Activated CD8-positive, alpha-beta T cell treated with anti-CD3 and anti-CD28 coated beads for 36 hours (primary cell): ENCODE measurements at regions not wholly inside any gene's neighbourhood (a gene's known extent, or its start where the extent isn't known, plus 50 kb on each side); places are given as distances from the start of the nearest gene placed in this dataset.

Experiments
- ATAC-seq: fragments of 200-7000 bp; cut with Tn5 transposase; one replicate; pipeline ENCODE4 v1.10.0; 2021; ENCODE audit warnings: mild to moderate bottlenecking, moderate library complexity
- CTCF ChIA-PET: fragments of 350-600 bp; sonication (Branson Sonifier 250); formaldehyde crosslinking; loops from one replicate; lab custom pipeline; 2021; ENCODE audit warnings: antibody characterized with exemption; lab: Charles Lee
- POLR2A ChIA-PET: fragments of 350-600 bp; sonication (Branson Sonifier 250); formaldehyde crosslinking; loops from one replicate; lab custom pipeline; 2021; ENCODE audit warnings: antibody characterized with exemption; lab: Charles Lee
- DNase-seq: peaks from one replicate; pipeline ENCODE4 v3.0.0-alpha.2; 2020
- H3K27ac Mint-ChIP-seq: one replicate; pipeline ENCODE4 v1.8.0; 2021; ENCODE audit warnings: mild to moderate bottlenecking, mixed read lengths
- H3K27me3 Mint-ChIP-seq: one replicate; pipeline ENCODE4 v1.8.0; 2021; ENCODE audit warnings: mixed read lengths
- H3K36me3 Mint-ChIP-seq: one replicate; pipeline ENCODE4 v1.8.0; 2021; ENCODE audit warnings: low read depth, mixed read lengths
- H3K4me1 Mint-ChIP-seq: one replicate; pipeline ENCODE4 v1.8.0; 2021; ENCODE audit warnings: low read depth, mixed read lengths
- H3K4me3 Mint-ChIP-seq: one replicate; pipeline ENCODE4 v1.8.0; 2021; ENCODE audit warnings: mild to moderate bottlenecking, moderate library complexity, mixed read lengths
- H3K9me3 Mint-ChIP-seq: one replicate; pipeline ENCODE4 v1.8.0; 2021; ENCODE audit warnings: mixed read lengths
- intact Hi-C: fragments of 100-400 bp; cut with micrococcal nuclease; formaldehyde crosslinking; loops from one replicate; pipeline ENCODE4 v1.10.0; 2022
- TF ChIP-seq, protein P1 (sequence below): fragments of 200-600 bp; IDR thresholded peaks from one replicate; pipeline ENCODE4 v1.8.0; 2022; ENCODE audit warnings: antibody characterized with exemption, mild to moderate bottlenecking

DNA sequence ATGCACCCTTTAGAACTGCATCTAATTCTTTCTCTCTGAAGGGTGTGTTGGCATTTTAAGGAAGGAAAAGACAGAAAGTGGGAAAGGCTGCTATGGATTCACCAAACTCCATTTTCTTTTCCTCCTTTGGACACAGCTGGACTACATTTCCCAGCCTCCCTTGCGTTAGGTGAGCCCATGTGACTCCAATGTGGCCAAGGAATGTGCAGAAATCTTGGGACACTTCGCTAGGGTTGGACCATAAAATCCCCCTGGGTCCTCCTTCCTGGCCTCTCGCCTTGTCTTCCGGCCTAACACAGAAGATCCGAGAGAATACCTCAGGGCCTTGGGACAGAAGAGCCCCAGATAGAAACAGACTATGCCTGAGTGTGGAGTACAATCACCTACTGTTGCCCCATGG is 56.3 kb downstream of the ABCC12 start:
- no peaks in the 10 kb centered on the region for H3K36me3 Mint-ChIP-seq
- peaks cover 7% of the 10 kb centered on the region for H3K4me1 Mint-ChIP-seq
- H3K9me3 Mint-ChIP-seq: no peaks in the 10 kb centered on the region
- peaks cover 10% of the 10 kb centered on the region for H3K27me3 Mint-ChIP-seq
- intact Hi-C loops: no loop called here
- no peak overlapping the region for H3K27ac Mint-ChIP-seq
- no peak for ATAC-seq
- TF ChIP-seq, protein P1, sequence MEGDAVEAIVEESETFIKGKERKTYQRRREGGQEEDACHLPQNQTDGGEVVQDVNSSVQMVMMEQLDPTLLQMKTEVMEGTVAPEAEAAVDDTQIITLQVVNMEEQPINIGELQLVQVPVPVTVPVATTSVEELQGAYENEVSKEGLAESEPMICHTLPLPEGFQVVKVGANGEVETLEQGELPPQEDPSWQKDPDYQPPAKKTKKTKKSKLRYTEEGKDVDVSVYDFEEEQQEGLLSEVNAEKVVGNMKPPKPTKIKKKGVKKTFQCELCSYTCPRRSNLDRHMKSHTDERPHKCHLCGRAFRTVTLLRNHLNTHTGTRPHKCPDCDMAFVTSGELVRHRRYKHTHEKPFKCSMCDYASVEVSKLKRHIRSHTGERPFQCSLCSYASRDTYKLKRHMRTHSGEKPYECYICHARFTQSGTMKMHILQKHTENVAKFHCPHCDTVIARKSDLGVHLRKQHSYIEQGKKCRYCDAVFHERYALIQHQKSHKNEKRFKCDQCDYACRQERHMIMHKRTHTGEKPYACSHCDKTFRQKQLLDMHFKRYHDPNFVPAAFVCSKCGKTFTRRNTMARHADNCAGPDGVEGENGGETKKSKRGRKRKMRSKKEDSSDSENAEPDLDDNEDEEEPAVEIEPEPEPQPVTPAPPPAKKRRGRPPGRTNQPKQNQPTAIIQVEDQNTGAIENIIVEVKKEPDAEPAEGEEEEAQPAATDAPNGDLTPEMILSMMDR: no peak
- ChIA-PET POLR2A (no interaction called here), CTCF (no interaction called here)
- no peak for DNase-seq
- no peak overlapping the region for H3K4me3 Mint-ChIP-seq

DNA sequence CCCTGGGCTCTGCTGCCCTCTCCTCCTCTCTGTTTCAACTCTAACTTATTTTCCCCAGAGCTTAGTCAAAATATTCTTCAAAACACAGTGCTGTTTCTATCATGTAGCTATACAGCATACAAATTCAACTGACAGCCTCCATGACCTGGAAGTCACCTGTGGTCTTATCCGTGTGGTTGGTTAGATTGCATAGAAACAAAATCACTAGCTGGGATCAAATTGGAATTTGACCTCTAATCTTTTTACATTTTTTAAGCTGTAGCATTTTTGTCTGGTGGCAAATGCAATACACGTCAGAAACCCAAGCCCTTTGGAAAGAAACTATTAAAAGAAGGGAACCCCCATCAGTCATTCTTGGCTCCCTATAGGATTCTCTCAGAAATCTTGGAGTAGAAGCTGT is 57.3 kb downstream of the ABCC12 start:
- CTCF ChIA-PET: no interaction called here

GRCh38 chr16:48091117-48091516 is 64.7 kb downstream of the ABCC12 start:
- no peaks in the 10 kb centered on the region for H3K4me1 Mint-ChIP-seq

More for the DNA sequence above, 57.3 kb downstream of the ABCC12 start:
- POLR2A ChIA-PET: no interaction called here
- no peaks in the 10 kb centered on the region for H3K36me3 Mint-ChIP-seq
- intact Hi-C loops: no loop called here
- ATAC-seq (no peak), DNase-seq (no peak)
- peaks cover 7% of the 10 kb centered on the region for H3K4me1 Mint-ChIP-seq
- TF ChIP-seq, protein P1: no peak
- no peak overlapping the region for H3K27ac Mint-ChIP-seq
- peaks cover 10% of the 10 kb centered on the region for H3K27me3 Mint-ChIP-seq
- no peaks in the 10 kb centered on the region for H3K9me3 Mint-ChIP-seq
- no peak overlapping the region for H3K4me3 Mint-ChIP-seq

GRCh38 chr16:48089053-48089792 is 66.6 kb downstream of the ABCC12 start:
- H3K9me3 Mint-ChIP-seq: no peaks in the 10 kb centered on the region
- no peak overlapping the region for H3K4me3 Mint-ChIP-seq
- TF ChIP-seq, protein P1: no peak
- H3K27ac Mint-ChIP-seq: no peak overlapping the region
- DNase-seq (no peak), ATAC-seq (no peak)
- intact Hi-C loops: no loop called here
- POLR2A ChIA-PET: interaction anchor here (0.9 kb wide), 1 partner anchor 81 kb away, joined by 3 read pairs; no protein-coding TSS in a partner anchor
- H3K4me1 Mint-ChIP-seq: no peaks in the 10 kb centered on the region
- peaks cover 9% of the 10 kb centered on the region for H3K27me3 Mint-ChIP-seq
- CTCF ChIA-PET: interaction anchor here (1.1 kb wide), 1 partner anchor 34 kb away, joined by 3 read pairs; no protein-coding TSS in a partner anchor
- no peaks in the 10 kb centered on the region for H3K36me3 Mint-ChIP-seq

More at GRCh38 chr16:48091117-48091516, 64.7 kb downstream of the ABCC12 start:
- Mint-ChIP-seq H3K36me3 (no peaks in the 10 kb centered on the region), H3K9me3 (no peaks in the 10 kb centered on the region), H3K4me3 (no peak overlapping the region), H3K27me3 (peaks cover 5% of the 10 kb centered on the region), H3K27ac (no peak overlapping the region)
- POLR2A ChIA-PET: no interaction called here
- ATAC-seq: no peak
- TF ChIP-seq, protein P1: no peak
- CTCF ChIA-PET: no interaction called here
- no peak for DNase-seq
- intact Hi-C loops: no loop called here

GRCh38 chr16:48087639-48088038 is 68.2 kb downstream of the ABCC12 start:
- ATAC-seq (no peak), DNase-seq (no peak)
- ChIA-PET POLR2A (interaction anchor here (0.8 kb wide), 1 partner anchor 23 kb away, joined by 3 read pairs; no protein-coding TSS in a partner anchor), CTCF (no interaction called here)
- Mint-ChIP-seq H3K27me3 (peaks cover 10% of the 10 kb centered on the region), H3K36me3 (no peaks in the 10 kb centered on the region), H3K27ac (no peak overlapping the region), H3K4me1 (no peaks in the 10 kb centered on the region), H3K9me3 (no peaks in the 10 kb centered on the region), H3K4me3 (no peak overlapping the region)
- intact Hi-C loops: no loop called here
- TF ChIP-seq, protein P1: no peak
